ENCODE measurements at regions not wholly inside any gene's neighbourhood (a gene's known extent, or its start where the extent isn't known, plus 50 kb on each side); places are given as distances from the start of the nearest gene placed in this dataset.
"Not testable (repeated sequence)": the region's sequence is repeated elsewhere in the genome, so short reads cannot be mapped to it uniquely, and the experiment has no call there.

- DNase-seq = no peak
These were observed 83.8 kb upstream of the HNF1B start for GRCh38 chr17:37828651-37829124.

DNA sequence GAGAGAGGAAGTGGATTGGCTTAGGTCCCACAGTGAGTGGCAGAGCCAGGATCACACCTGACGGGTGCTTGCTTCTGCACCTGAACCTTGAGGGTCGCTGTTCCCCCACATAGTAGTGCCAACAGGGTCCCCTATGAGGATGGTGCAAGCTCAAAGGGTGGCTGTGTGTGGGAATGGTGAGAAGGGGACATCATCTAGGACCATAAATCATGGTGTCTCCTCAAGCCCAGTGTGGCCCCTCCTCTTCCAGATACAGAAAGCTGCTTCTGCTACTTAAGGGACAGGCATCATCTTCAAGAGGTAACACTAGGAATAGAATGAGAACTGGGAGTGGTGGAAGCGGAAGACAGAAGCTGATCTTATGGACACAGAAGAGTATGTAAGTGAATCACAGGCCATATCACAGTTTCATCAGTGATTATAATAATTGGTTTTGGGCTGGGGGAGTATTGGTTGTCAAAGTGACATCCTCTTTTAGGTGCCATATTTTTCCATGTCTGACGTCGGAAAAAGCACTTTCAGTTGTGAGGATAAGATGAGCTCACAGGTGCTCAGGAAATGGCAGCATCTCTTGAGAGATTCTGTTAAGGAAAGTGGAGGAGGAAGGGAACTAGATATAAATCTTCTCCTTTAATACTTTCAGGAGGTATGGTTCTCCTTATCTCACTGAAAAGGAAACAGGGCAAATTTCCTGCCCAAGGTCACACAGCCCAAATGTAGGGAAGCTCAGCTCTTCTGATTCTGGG is 83.2 kb upstream of the HNF1B start:
- DNase-seq = no peak

DNA sequence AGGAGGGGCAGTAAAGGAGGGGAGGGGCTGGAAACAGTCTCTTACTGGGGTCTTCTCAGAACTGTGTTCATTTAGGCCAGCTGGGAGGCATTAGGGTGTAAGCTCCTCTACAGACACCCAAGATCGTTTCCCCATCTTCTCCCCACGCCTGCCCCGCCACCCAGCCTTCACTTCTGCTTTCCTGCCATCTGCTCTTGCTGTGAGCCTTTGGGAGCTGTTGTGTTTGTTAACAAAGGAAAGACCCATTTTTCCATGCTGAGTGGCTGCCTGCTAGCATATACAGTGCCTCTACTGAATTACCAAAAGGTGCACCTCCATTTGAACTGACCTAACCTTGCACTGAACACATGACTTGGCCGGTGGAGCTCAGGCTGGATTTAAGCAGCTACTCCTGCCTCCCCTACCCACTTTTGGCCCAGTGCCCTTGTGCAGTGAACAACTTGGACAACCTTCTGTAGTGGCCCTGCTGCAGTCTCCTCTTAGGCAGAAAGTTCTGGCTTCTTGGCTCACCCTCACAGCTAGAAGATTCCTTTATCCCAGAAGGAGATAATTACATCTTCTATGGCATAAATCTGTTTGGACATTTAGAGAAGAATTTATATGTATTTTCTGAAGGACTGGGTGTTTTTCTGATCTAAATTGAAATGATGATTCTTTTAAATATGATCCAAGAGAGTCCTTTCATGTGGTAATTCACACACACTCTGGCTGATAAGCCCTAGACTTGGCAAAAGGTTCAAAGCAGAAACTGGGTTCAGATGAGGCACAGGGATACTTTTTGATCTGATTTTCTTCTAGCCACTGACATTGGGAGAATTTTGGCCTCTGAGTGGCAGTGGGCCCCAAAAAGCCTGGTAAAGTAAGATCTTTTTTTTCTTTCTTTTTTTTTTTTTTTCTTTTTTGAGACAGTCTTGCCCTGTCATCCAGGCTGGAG is 81.9 kb upstream of the HNF1B start:
- DNase-seq = peak; percentile 28

GRCh38 chr17:37825851-37826250 is 81.0 kb upstream of the HNF1B start:
- DNase-seq = no peak

- no peak for DNase-seq
These were observed 80.0 kb upstream of the HNF1B start for GRCh38 chr17:37824534-37825485.

GRCh38 chr17:37823996-37824395 is 79.1 kb upstream of the HNF1B start:
- no peak for DNase-seq

- DNase-seq = no peak
These were observed 76.3 kb upstream of the HNF1B start for GRCh38 chr17:37820995-37821713.

- DNase-seq = no peak
These were observed 75.6 kb upstream of the HNF1B start for GRCh38 chr17:37820313-37820994.

DNA sequence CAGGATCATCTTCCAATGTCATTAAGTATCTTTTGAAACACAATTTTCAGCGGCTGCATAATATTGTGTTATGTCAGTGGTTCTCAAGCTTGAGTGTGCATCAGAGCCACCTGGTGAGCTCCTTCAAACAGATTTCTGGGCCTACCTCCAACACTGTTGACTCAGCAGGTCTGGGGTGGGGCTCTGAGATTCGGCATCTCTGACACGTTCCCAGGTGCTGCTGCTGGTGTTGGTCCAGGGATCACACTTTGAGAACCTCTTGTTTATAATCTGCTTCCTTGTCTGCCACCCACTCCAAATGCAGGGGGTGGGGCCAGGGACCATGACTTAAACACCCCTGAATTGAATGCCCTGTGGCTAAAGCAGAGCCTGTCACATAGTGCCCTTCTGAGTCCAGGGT is 73.8 kb upstream of the HNF1B start:
- DNase-seq = no peak

DNA sequence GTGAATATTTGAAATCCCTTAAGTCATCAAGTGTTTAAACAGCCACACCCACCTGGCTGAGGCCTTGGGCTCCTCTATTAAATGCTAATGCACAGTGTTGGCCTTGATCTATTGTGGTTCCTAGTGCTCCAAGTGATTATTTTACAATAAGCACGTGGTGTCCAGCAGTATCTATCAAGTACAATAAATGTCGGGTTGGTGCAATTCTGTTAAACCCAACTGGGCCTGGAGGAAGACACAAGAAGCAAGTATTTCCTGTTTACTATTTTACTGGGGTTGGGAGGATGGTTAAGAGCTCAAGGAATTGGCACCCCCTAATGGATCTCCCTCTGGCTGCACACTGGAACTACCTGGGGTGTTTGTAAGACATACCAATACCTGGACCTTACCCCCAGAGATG is 72.1 kb upstream of the HNF1B start:
- DNase-seq = no peak

DNA sequence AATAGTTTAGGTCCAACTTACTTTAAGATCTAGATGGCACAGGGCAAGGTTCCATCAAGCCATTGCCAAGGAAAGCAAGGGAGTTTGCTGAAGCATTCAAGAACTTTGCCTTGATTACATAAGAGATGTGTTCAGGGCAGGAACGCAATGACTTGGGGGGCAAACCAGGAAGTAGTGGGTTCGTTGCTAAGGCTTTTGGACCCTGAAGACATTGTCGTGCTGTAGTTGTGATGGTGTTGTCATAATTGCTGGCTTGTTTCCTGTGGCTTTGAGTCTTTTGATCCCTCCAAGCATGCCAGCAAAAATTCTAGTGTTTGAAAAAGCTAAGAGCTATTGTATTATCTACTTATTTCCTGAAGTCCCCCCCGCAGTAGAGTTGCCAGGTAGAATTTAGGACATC is 70.7 kb upstream of the HNF1B start:
- no peak for DNase-seq

GRCh38 chr17:37813751-37814150 is 68.9 kb upstream of the HNF1B start:
- no peak for DNase-seq

GRCh38 chr17:37808846-37809245 is 64.0 kb upstream of the HNF1B start:
- not testable (repeated sequence) for DNase-seq

- DNase-seq = no peak
These were observed 58.0 kb upstream of the HNF1B start for GRCh38 chr17:37802712-37803416.

- DNase-seq = no peak
These were observed 57.3 kb upstream of the HNF1B start for GRCh38 chr17:37802061-37802595.

GRCh38 chr17:37801171-37801570 is 56.3 kb upstream of the HNF1B start:
- DNase-seq = no peak

DNA sequence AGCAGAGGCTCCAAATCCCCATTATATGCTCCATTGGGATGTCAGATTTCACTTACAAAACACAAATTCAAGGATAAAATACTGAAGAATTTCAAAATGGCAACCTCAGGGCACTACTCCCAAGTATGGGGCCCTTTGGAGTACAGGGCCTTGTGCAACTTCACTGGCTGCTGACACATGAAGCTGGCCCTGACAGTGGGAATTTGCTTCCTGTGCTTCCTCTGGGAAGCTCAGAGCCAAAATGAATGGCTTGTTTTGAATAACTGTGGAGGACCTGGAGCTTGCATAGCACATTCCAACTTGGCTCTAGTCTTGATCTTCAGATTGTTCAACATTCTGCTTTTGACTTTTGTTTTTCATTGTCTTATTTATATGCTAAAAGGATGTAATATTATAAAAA is 52.3 kb upstream of the HNF1B start:
- DNase-seq = no peak

- no peak for DNase-seq
These were observed 51.2 kb upstream of the HNF1B start for GRCh38 chr17:37796076-37796475.

All from NCI-H1694 (cell line).